ENCODE measurements at regions not wholly inside any gene's neighbourhood (a gene's known extent, or its start where the extent isn't known, plus 50 kb on each side); places are given as distances from the start of the nearest gene placed in this dataset.

DNA sequence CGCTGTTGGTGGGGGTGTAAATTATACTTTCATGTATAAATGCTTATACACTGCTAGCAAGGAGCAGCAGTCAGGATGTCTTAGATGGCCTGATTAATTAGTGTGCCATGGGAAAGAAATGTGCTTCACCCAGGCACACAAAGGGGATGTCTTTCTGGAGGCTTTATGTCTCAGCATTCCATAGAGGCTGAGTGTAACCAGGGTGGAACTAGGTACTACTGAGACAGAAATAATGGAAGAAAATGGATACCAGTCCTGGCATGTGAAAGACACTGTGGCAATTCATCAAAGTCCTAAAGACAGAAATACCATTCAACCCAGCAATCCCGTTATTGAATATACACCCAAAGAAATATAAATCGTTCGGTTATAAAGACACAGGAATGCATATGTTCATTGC lies 52.5 kb downstream of the PF4 start:
- no peak for DNase-seq

DNA sequence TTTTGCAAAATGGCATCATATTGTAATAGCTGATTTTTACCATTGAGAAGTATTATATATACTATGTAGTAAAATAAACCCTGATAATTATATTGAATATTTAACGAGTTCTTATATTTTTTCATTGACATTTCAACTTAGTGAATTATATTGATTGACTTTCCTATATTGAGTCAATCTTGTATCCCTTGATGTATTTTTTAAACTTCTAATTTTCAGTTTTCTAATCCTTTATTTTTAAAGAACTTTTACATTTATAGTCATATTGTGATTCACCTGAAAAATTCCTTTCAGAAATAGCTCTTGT lies 54.4 kb downstream of the CXCL1 start:
- no peak for DNase-seq

- DNase-seq = peak; percentile 37 to 62 (median 60)
Measured at GRCh38 chr4:73922766-73923630, 53.8 kb downstream of the CXCL1 start.

DNA sequence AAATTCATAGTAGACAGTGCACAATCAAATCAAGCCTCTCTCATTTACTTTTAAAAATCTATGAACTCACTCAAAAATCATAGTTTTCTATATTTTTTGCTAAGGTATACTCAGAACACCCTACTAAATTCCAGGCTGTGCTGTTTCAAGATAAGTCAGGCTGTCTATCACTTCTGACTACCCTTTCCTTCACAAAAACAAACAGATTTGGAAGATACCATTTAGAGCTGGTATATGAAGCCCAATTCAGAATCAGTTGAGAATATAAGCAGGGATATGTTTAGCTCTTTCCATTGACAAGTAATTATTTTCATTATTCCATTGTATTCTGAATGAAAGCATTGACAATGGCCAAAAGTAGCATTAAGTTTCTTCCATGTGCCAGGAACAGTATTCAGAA lies 53.1 kb downstream of the CXCL1 start:
- no peak for DNase-seq

Measured in suppressor macrophage treated with lipopolysaccharide for 1 hour (primary cell).